ENCODE measurements at regions not wholly inside any gene's neighbourhood (a gene's known extent, or its start where the extent isn't known, plus 50 kb on each side); places are given as distances from the start of the nearest gene placed in this dataset.
A peak's percentile ranks its signal among the peaks of the same experiment; 100 is the strongest.

DNA sequence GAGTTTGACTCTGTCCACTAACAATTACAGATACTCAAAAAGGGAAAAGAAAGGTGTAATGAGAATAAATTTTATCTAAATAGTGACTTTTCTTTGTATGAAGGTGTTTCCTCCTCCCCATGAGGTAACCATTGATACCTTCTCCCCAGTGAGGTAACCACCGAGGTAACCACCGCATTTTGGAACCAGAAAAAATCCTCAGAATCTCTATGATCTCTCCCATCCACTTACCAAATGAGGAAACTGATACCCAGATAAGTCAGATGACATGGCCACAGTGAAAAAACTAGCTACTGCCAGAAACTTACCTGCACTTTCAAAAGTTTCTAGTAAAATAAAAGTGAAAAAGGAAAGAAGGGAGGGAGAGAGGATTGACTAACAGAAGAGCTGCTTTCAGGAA lies 124.0 kb upstream of the FNDC3A start:
- ATAC-seq: no peak
- Mint-ChIP-seq H3K9me3 (no peaks in the 10 kb centered on the region), H3K4me1 (peaks cover 24% of the 10 kb centered on the region), H3K4me3 (no peak overlapping the region), H3K36me3 (no peaks in the 10 kb centered on the region), H3K27ac (no peak overlapping the region)
- DNase-seq (ENCODE audit: low spot score in 2 of 2): no peak

GRCh38 chr13:48852911-48853727 lies 122.6 kb upstream of the FNDC3A start:
- peaks cover 25% of the 10 kb centered on the region for H3K4me1 Mint-ChIP-seq
- H3K4me3 Mint-ChIP-seq: peak overlapping the region; percentile 47
- no peak for DNase-seq (ENCODE audit: low spot score in 2 of 2)
- ATAC-seq: peak; percentile 85
- H3K9me3 Mint-ChIP-seq: no peaks in the 10 kb centered on the region
- no peaks in the 10 kb centered on the region for H3K36me3 Mint-ChIP-seq
- peak overlapping the region; percentile 78 for H3K27ac Mint-ChIP-seq

GRCh38 chr13:48853728-48854102 lies 122.0 kb upstream of the FNDC3A start:
- H3K9me3 Mint-ChIP-seq: no peaks in the 10 kb centered on the region
- ATAC-seq (peak; percentile 94), DNase-seq (ENCODE audit: low spot score in 2 of 2) (peak; percentile 15 to 69)
- peaks cover 30% of the 10 kb centered on the region for H3K4me1 Mint-ChIP-seq
- no peaks in the 10 kb centered on the region for H3K36me3 Mint-ChIP-seq
- peak overlapping the region; percentile 78 for H3K27ac Mint-ChIP-seq
- H3K4me3 Mint-ChIP-seq: peak overlapping the region; percentile 47

DNA sequence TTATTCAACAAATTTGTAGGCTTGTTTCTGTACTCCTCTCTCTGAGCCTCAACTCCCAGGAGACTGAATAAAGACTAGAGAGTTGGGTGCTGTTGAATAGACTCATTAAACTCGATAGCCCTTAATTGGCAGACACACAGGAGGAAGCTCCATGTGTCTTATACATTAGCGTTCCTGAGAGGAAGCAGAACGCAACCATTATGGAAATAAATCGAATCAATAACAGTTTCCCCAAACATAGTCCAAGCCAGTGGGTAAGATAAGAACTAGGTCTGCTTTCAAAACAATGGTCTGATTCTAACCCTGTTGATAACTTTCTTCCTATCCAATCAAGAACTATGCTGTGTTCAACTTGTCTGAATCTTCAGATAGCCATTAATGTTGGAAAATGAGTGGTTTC lies 118.1 kb upstream of the FNDC3A start:
- H3K9me3 Mint-ChIP-seq: no peaks in the 10 kb centered on the region
- H3K36me3 Mint-ChIP-seq: no peaks in the 10 kb centered on the region
- no peak overlapping the region for H3K4me3 Mint-ChIP-seq
- no peak overlapping the region for H3K27ac Mint-ChIP-seq
- ATAC-seq: no peak
- H3K4me1 Mint-ChIP-seq: peaks cover 25% of the 10 kb centered on the region
- no peak for DNase-seq (ENCODE audit: low spot score in 2 of 2)

DNA sequence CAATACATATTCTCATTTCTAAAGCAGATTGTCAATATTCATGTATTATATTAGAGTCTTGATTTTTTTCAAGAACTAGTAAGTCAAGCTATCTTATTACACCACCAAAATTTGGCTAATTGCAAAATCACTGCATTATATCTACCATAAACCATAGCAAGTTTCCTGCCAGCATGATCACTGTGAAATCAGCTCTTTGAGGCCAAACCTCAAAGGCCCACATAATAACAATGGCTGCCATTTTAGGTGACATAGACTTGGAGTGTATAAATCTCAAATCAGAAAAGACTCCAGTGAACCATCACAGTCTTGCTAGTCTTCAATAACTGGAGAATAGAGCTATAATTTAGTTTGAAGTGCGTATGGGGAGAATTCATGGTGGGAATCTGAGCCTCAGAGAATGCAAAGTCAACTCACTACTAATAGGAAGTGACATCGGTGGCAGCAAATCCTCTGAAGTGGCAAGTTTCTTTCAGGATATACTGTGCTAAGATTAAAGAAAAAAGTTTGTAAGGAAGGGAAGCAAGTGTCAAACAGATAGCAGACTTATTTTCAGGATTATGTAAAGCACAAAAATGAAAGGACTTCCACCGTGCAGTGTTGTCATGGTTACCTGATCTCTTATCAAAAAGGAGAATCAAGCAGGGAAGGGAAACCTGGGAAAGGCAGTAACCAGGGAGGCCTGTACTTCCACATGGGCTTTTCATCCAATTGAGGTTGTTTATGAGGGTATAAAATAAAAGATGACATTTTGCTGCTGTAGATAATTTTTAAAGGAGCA lies 117.4 kb upstream of the FNDC3A start:
- Mint-ChIP-seq H3K4me1 (peaks cover 21% of the 10 kb centered on the region), H3K4me3 (no peak overlapping the region), H3K36me3 (no peaks in the 10 kb centered on the region), H3K9me3 (no peaks in the 10 kb centered on the region), H3K27ac (no peak overlapping the region)
- ATAC-seq: no peak
- DNase-seq (ENCODE audit: low spot score in 2 of 2): no peak

- Mint-ChIP-seq H3K27ac (peak overlapping the region; percentile 1), H3K4me1 (peaks cover 12% of the 10 kb centered on the region), H3K4me3 (no peak overlapping the region), H3K9me3 (no peaks in the 10 kb centered on the region), H3K36me3 (no peaks in the 10 kb centered on the region)
- ATAC-seq (no peak), DNase-seq (ENCODE audit: low spot score in 2 of 2) (no peak)
These were observed 116.2 kb upstream of the FNDC3A start for GRCh38 chr13:48859272-48860105.

GRCh38 chr13:48860364-48860763 lies 115.3 kb upstream of the FNDC3A start:
- H3K9me3 Mint-ChIP-seq: no peaks in the 10 kb centered on the region

GRCh38 chr13:48862572-48862971 lies 113.1 kb upstream of the FNDC3A start:
- Mint-ChIP-seq H3K27ac (no peak overlapping the region), H3K9me3 (no peaks in the 10 kb centered on the region), H3K36me3 (no peaks in the 10 kb centered on the region), H3K4me3 (no peak overlapping the region), H3K4me1 (peaks cover 12% of the 10 kb centered on the region)
- no peak for DNase-seq (ENCODE audit: low spot score in 2 of 2)
- ATAC-seq: no peak

More at GRCh38 chr13:48860364-48860763, 115.3 kb upstream of the FNDC3A start:
- peaks cover 12% of the 10 kb centered on the region for H3K4me1 Mint-ChIP-seq
- H3K27ac Mint-ChIP-seq: no peak overlapping the region
- no peak overlapping the region for H3K4me3 Mint-ChIP-seq
- no peaks in the 10 kb centered on the region for H3K36me3 Mint-ChIP-seq
- no peak for DNase-seq (ENCODE audit: low spot score in 2 of 2)
- ATAC-seq: no peak

GRCh38 chr13:48864100-48864499 lies 111.6 kb upstream of the FNDC3A start:
- Mint-ChIP-seq H3K9me3 (no peaks in the 10 kb centered on the region), H3K4me1 (peaks cover 5% of the 10 kb centered on the region), H3K27ac (no peak overlapping the region), H3K36me3 (no peaks in the 10 kb centered on the region), H3K4me3 (no peak overlapping the region)
- no peak for DNase-seq (ENCODE audit: low spot score in 2 of 2)
- peak; percentile 44 for ATAC-seq

DNA sequence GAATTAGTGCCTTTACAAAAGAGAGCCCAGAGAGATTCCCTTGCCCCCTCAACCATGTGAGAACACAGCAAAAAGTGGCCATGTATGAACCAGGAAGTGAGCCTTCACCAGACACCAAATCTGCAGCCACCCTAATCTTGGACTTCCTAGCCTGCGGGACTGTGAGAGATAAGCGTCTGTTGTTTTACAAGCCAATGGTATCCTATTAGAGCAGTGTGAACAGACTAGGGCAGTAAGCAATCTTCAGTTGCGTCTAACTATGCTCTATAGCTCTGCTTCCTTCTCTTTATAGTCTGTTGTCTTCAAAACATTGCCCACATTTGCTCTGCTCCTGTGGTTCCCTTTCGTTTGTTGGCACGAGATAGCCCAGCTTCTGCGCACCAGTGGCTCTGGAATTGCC lies 109.5 kb upstream of the FNDC3A start:
- Mint-ChIP-seq H3K4me3 (no peak overlapping the region), H3K9me3 (no peaks in the 10 kb centered on the region)

GRCh38 chr13:48873081-48873480 lies 102.6 kb upstream of the FNDC3A start:
- Mint-ChIP-seq H3K9me3 (no peaks in the 10 kb centered on the region), H3K4me1 (no peaks in the 10 kb centered on the region), H3K36me3 (no peaks in the 10 kb centered on the region), H3K27ac (no peak overlapping the region), H3K4me3 (no peak overlapping the region)
- ATAC-seq: no peak
- DNase-seq (ENCODE audit: low spot score in 2 of 2): no peak

More for the DNA sequence above, 109.5 kb upstream of the FNDC3A start:
- no peak overlapping the region for H3K27ac Mint-ChIP-seq
- no peaks in the 10 kb centered on the region for H3K36me3 Mint-ChIP-seq
- DNase-seq (ENCODE audit: low spot score in 2 of 2): no peak
- no peaks in the 10 kb centered on the region for H3K4me1 Mint-ChIP-seq
- ATAC-seq: no peak

DNA sequence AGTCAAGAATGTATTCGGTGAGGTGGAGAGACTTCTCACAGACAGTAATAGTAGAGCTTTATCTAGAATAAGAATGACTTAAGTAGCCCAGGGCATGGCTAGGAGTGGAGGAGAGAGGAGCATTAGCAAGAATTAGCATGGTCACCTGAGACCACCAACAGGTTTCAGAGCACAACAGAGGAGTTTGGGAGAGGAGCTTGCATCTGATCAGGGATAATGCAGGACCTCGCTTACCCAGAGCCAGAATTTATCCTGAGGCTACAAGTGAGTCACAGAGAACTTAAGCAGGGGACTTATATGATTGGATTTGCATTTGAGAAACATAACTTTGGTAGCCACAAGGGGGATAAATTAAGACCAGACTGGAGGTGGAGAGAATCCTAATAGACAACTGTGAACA lies 102.1 kb upstream of the FNDC3A start:
- Mint-ChIP-seq H3K36me3 (no peaks in the 10 kb centered on the region), H3K4me3 (no peak overlapping the region), H3K27ac (no peak overlapping the region), H3K9me3 (no peaks in the 10 kb centered on the region), H3K4me1 (no peaks in the 10 kb centered on the region)
- ATAC-seq (no peak), DNase-seq (ENCODE audit: low spot score in 2 of 2) (no peak)

DNA sequence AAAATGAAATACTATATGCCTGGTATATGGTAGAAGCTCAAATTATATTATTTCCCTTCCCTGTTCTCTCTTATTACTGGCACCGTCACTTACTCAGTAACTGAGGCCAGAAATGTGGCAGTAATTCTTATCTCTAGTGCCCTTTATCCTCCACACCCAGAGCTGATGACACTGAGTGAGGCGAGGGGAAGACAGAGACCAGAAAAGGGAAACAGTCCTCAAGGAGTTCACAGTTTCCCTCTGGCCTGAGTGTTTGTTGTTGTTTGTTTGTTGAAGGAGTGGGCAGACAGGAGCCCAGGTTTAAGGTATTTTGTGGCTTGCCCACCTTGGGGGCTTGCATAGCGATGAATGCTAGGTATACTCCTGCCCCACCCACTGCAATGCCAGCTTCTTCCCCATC lies 101.5 kb upstream of the FNDC3A start:
- Mint-ChIP-seq H3K27ac (no peak overlapping the region), H3K36me3 (no peaks in the 10 kb centered on the region), H3K9me3 (no peaks in the 10 kb centered on the region), H3K4me1 (peaks cover 4% of the 10 kb centered on the region), H3K4me3 (no peak overlapping the region)
- no peak for DNase-seq (ENCODE audit: low spot score in 2 of 2)
- ATAC-seq: no peak

- no peaks in the 10 kb centered on the region for H3K9me3 Mint-ChIP-seq
- no peak overlapping the region for H3K27ac Mint-ChIP-seq
- H3K36me3 Mint-ChIP-seq: no peaks in the 10 kb centered on the region
- no peak for DNase-seq (ENCODE audit: low spot score in 2 of 2)
- no peak overlapping the region for H3K4me3 Mint-ChIP-seq
- peaks cover 12% of the 10 kb centered on the region for H3K4me1 Mint-ChIP-seq
- no peak for ATAC-seq
These were observed 100.7 kb upstream of the FNDC3A start for GRCh38 chr13:48875047-48875446.

DNA sequence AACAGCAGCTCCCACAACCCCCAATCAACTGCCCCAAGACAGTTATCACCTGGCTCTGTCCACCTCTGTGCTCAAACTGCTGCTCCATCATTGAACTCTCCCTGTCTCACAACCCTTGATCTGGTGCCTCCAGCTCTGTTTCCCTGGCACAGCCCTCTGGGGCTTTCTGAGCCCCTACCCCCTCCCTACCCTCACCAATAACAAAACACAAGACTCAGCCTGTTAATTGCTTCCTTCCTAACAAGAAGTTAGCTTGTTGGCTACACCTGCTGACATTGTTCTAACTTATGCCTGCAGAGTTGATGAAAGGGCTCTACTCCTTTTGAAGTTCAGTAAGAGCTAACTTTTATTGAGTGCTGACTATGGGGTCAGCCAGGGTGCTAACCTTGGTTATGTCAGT lies 99.4 kb upstream of the FNDC3A start:
- Mint-ChIP-seq H3K4me1 (peaks cover 23% of the 10 kb centered on the region), H3K27ac (no peak overlapping the region), H3K36me3 (no peaks in the 10 kb centered on the region), H3K9me3 (no peaks in the 10 kb centered on the region), H3K4me3 (no peak overlapping the region)
- DNase-seq (ENCODE audit: low spot score in 2 of 2): no peak
- no peak for ATAC-seq

Data from stimulated activated effector memory CD8-positive, alpha-beta T cell treated with anti-CD3 and anti-CD28 coated beads, Interleukin-12 subunit alpha, Interleukin-12 subunit beta, amount 100 ng/mL, for 72 hours (primary cell).